ENCODE measurements at regions not wholly inside any gene's neighbourhood (a gene's known extent, or its start where the extent isn't known, plus 50 kb on each side); places are given as distances from the start of the nearest gene placed in this dataset.
"Not testable (repeated sequence)": the region's sequence is repeated elsewhere in the genome, so short reads cannot be mapped to it uniquely, and the experiment has no call there.

DNA sequence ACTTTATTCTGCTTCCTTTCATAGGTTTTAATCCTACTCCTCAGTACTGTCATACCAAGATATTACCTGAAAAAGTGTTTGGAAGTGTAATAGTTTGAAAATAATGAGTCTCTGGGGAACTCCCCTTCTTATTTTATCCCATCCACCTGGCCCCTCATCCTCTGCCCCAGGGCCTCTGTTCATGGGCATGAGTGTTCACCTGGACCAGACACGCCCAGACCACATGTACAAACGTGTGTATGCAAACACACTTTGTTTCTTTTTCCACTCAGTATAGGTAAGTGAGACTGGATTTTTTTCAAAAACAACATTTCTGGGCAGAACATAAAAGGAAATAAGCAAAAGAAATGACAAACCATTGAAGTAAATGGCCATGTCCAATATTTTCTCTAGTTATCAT, 62.1 kb upstream of the THSD7B start:
- no peak overlapping the region for H3K27ac ChIP-seq (replicated peaks)
- H3K27me3 ChIP-seq (ENCODE audit: insufficient read depth, poor library complexity, severe bottlenecking), result no peaks in the 10 kb centered on the region
- TF ChIP-seq, protein P1, sequence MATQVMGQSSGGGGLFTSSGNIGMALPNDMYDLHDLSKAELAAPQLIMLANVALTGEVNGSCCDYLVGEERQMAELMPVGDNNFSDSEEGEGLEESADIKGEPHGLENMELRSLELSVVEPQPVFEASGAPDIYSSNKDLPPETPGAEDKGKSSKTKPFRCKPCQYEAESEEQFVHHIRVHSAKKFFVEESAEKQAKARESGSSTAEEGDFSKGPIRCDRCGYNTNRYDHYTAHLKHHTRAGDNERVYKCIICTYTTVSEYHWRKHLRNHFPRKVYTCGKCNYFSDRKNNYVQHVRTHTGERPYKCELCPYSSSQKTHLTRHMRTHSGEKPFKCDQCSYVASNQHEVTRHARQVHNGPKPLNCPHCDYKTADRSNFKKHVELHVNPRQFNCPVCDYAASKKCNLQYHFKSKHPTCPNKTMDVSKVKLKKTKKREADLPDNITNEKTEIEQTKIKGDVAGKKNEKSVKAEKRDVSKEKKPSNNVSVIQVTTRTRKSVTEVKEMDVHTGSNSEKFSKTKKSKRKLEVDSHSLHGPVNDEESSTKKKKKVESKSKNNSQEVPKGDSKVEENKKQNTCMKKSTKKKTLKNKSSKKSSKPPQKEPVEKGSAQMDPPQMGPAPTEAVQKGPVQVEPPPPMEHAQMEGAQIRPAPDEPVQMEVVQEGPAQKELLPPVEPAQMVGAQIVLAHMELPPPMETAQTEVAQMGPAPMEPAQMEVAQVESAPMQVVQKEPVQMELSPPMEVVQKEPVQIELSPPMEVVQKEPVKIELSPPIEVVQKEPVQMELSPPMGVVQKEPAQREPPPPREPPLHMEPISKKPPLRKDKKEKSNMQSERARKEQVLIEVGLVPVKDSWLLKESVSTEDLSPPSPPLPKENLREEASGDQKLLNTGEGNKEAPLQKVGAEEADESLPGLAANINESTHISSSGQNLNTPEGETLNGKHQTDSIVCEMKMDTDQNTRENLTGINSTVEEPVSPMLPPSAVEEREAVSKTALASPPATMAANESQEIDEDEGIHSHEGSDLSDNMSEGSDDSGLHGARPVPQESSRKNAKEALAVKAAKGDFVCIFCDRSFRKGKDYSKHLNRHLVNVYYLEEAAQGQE (IDR thresholded peaks at IDR 0.05; ENCODE audit: insufficient replicate concordance, low read depth), result no peak
- TF ChIP-seq POLR2AphosphoS5 (IDR thresholded peaks at IDR 0.05; ENCODE audit: low read depth) (no peak), GABPA (IDR thresholded peaks at IDR 0.05; ENCODE audit: low read depth) (no peak), SPI1 (IDR thresholded peaks at IDR 0.05; ENCODE audit: borderline replicate concordance, low read depth) (no peak)
- TF ChIP-seq, protein P2, sequence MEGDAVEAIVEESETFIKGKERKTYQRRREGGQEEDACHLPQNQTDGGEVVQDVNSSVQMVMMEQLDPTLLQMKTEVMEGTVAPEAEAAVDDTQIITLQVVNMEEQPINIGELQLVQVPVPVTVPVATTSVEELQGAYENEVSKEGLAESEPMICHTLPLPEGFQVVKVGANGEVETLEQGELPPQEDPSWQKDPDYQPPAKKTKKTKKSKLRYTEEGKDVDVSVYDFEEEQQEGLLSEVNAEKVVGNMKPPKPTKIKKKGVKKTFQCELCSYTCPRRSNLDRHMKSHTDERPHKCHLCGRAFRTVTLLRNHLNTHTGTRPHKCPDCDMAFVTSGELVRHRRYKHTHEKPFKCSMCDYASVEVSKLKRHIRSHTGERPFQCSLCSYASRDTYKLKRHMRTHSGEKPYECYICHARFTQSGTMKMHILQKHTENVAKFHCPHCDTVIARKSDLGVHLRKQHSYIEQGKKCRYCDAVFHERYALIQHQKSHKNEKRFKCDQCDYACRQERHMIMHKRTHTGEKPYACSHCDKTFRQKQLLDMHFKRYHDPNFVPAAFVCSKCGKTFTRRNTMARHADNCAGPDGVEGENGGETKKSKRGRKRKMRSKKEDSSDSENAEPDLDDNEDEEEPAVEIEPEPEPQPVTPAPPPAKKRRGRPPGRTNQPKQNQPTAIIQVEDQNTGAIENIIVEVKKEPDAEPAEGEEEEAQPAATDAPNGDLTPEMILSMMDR (IDR thresholded peaks at IDR 0.05; ENCODE audit: insufficient read depth, low read length), result no peak
- no peak overlapping the region for H3K4me3 ChIP-seq (replicated peaks; ENCODE audit: insufficient read depth, low read length)
- DNase-seq (ENCODE audit: low read depth in 1 of 2, low spot score in 1 of 2), result no peak

DNA sequence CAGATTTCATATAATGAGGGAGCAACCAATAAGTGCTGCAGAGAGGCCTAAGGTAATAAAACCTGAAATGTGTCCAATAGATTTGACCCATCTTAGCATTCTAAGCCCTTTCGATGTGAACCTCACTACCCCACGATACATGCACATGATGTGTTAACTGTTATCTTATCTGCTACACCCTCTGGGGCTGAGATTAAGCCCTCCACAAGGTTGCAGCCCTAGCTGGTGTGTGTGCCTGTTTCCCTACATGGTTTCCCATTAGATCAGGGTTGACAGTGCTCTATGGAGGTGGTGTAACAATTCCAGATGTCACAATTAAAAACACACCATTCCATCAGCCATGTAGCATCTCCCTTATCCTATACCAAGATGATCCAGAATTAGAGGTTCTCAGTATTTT, 68.9 kb upstream of the THSD7B start:
- no peak for DNase-seq (ENCODE audit: low read depth in 1 of 2, low spot score in 1 of 2)
- H3K27ac ChIP-seq (replicated peaks), result no peak overlapping the region
- no peak overlapping the region for H3K4me3 ChIP-seq (replicated peaks; ENCODE audit: insufficient read depth, low read length)
- H3K27me3 ChIP-seq (ENCODE audit: insufficient read depth, poor library complexity, severe bottlenecking), result no peaks in the 10 kb centered on the region
- TF ChIP-seq, protein P1 (IDR thresholded peaks at IDR 0.05; ENCODE audit: insufficient replicate concordance, low read depth), result no peak
- TF ChIP-seq, protein P2 (IDR thresholded peaks at IDR 0.05; ENCODE audit: insufficient read depth, low read length), result no peak

DNA sequence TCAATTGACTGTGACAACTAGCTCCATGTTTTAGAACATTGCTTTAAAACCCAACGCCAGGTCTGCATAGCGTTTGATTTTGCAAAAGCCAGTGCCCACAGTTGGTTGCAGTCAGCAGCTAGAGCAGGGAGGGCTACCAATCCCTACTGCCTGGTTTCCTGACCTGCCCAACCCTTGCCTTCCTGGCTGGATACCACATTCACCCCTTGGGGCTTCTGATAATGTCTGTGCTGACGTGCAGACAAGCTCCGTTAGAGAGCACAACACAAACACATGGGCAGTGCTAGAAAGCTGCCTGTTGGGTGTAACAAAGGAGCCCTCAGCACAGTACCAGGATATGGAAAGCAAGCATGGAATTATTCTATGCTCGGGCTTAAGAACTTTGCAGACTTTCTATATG, 71.4 kb upstream of the THSD7B start:
- TF ChIP-seq, protein P1 (IDR thresholded peaks at IDR 0.05; ENCODE audit: insufficient replicate concordance, low read depth), result no peak
- no peak for TF ChIP-seq GABPA (IDR thresholded peaks at IDR 0.05; ENCODE audit: low read depth)
- TF ChIP-seq, protein P2 (IDR thresholded peaks at IDR 0.05; ENCODE audit: insufficient read depth, low read length), result no peak
- TF ChIP-seq POLR2AphosphoS5 (IDR thresholded peaks at IDR 0.05; ENCODE audit: low read depth), result no peak
- no peak for TF ChIP-seq SPI1 (IDR thresholded peaks at IDR 0.05; ENCODE audit: borderline replicate concordance, low read depth)
- no peaks in the 10 kb centered on the region for H3K27me3 ChIP-seq (ENCODE audit: insufficient read depth, poor library complexity, severe bottlenecking)
- no peak overlapping the region for H3K27ac ChIP-seq (replicated peaks)
- DNase-seq (ENCODE audit: low read depth in 1 of 2, low spot score in 1 of 2), result no peak
- no peak overlapping the region for H3K4me3 ChIP-seq (replicated peaks; ENCODE audit: insufficient read depth, low read length)

DNA sequence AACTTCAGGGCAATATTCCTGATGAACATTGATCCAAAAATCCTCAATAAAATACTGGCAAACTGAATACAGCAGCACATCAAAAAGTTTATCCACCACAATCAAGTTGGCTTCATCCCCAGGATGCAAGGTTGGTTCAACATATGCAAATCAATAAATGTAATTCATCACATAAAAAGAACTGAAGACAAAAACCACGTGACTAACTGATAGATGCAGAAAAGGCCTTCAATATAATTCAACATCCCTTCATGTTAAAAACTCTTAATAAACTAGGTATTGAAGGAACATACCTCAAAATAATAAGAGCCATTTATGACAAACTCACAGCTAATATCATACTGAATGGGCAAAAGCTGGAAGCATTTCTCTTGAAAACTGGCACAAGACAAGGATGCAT, 85.3 kb upstream of the THSD7B start:
- not testable (repeated sequence) for DNase-seq (ENCODE audit: low read depth in 1 of 2, low spot score in 1 of 2); H3K27ac ChIP-seq (replicated peaks); H3K4me3 ChIP-seq (replicated peaks; ENCODE audit: insufficient read depth, low read length); H3K27me3 ChIP-seq (ENCODE audit: insufficient read depth, poor library complexity, severe bottlenecking)
